GM21825 (cell line): ENCODE measurements at regions not wholly inside any gene's neighbourhood (a gene's known extent, or its start where the extent isn't known, plus 50 kb on each side); places are given as distances from the start of the nearest gene placed in this dataset.
"Not testable (repeated sequence)": the region's sequence is repeated elsewhere in the genome, so short reads cannot be mapped to it uniquely, and the experiment has no call there.

Experiments used
- ATAC-seq: cut with Tn5 transposase; IDR thresholded peaks from one replicate; pipeline ENCODE4 v1.9.1; 2021; ENCODE audit warnings: mild to moderate bottlenecking, moderate library complexity; ENCODE audit not compliant: unreplicated experiment

GRCh38 chr2:241999184-241999583, 129.7 kb downstream of the RTP5 start:
- no peak for ATAC-seq

- no peak for ATAC-seq
These were observed 132.3 kb downstream of the RTP5 start for GRCh38 chr2:242001853-242002252.

GRCh38 chr2:242002944-242003343, 133.4 kb downstream of the RTP5 start:
- no peak for ATAC-seq

GRCh38 chr2:242004223-242004901, 134.8 kb downstream of the RTP5 start:
- no peak for ATAC-seq

GRCh38 chr2:242004902-242005230, 135.3 kb downstream of the RTP5 start:
- ATAC-seq: no peak

- ATAC-seq: not testable (repeated sequence)
These were observed 136.6 kb downstream of the RTP5 start for GRCh38 chr2:242006091-242006634.

GRCh38 chr2:242008908-242009307, 139.4 kb downstream of the RTP5 start:
- ATAC-seq: not testable (repeated sequence)

GRCh38 chr2:242009846-242010245, 140.3 kb downstream of the RTP5 start:
- not testable (repeated sequence) for ATAC-seq

- ATAC-seq: not testable (repeated sequence)
These were observed 141.0 kb downstream of the RTP5 start for GRCh38 chr2:242010252-242011166.

GRCh38 chr2:242011167-242011513, 141.6 kb downstream of the RTP5 start:
- no peak for ATAC-seq

GRCh38 chr2:242011516-242011915, 142.0 kb downstream of the RTP5 start:
- ATAC-seq: no peak

- no peak for ATAC-seq
These were observed 142.6 kb downstream of the RTP5 start for GRCh38 chr2:242011991-242012764.

- no peak for ATAC-seq
These were observed 143.6 kb downstream of the RTP5 start for GRCh38 chr2:242012956-242013764.

- ATAC-seq: no peak
These were observed 144.2 kb downstream of the RTP5 start for GRCh38 chr2:242013771-242014170.

GRCh38 chr2:242015108-242016065, 145.9 kb downstream of the RTP5 start:
- ATAC-seq: no peak

GRCh38 chr2:242017086-242017485, 147.6 kb downstream of the RTP5 start:
- no peak for ATAC-seq

- not testable (repeated sequence) for ATAC-seq
These were observed 148.9 kb downstream of the RTP5 start for GRCh38 chr2:242018416-242018815.

GRCh38 chr2:242019344-242019743, 149.8 kb downstream of the RTP5 start:
- no peak for ATAC-seq
